Ovary (tissue), 7 donors: ENCODE measurements at regions not wholly inside any gene's neighbourhood (a gene's known extent, or its start where the extent isn't known, plus 50 kb on each side); places are given as distances from the start of the nearest gene placed in this dataset.

Experiments
- DNase-seq, 5 donors: peaks; one replicate each; pipeline ENCODE4 v3.0.0-alpha.2; 2019 to 2020
- H3K27ac ChIP-seq, 2 donors: fragments of 200-600 bp; one replicate each; pipeline versions ENCODE4 v1.5.1 to v1.8.0; 2019 to 2022
- H3K27me3 ChIP-seq: fragments of 200-600 bp; one replicate; pipeline ENCODE4 v1.8.0; 2022
- H3K36me3 ChIP-seq: fragments of 200-600 bp; sonication (generic); one replicate; pipeline ENCODE4 v1.5.1; 2019
- H3K4me1 ChIP-seq: one replicate; pipeline ENCODE4 v1.8.1; 2013; ENCODE audit warnings: mild to moderate bottlenecking, moderate library complexity; ENCODE audit not compliant: insufficient read depth
- H3K4me3 ChIP-seq: fragments of 200-600 bp; sonication (generic); one replicate; pipeline ENCODE4 v1.5.1; 2017
- H3K9me3 ChIP-seq, 2 donors: fragments of 200-600 bp in 1 of 2; sonication (generic) in 1 of 2; one replicate each; pipeline versions ENCODE4 v1.5.1 to v1.8.1; 2013 to 2019; ENCODE audit warnings: mild to moderate bottlenecking in 1 of 2, moderate library complexity in 1 of 2
- CTCF ChIP-seq, 3 donors: fragments of 450-650 bp in 2 of 3; fragments of 200-600 bp in 1 of 3; IDR thresholded peaks; one replicate each; pipeline versions ENCODE4 v1.5.1 to v1.8.0; 2016 to 2022; ENCODE audit warnings: antibody characterized with exemption in 3 of 3, mild to moderate bottlenecking in 1 of 3
- EP300 ChIP-seq: sonication (generic); formaldehyde crosslinking; IDR thresholded peaks from one replicate; pipeline ENCODE4 v1.6.1; 2017; ENCODE audit warnings: antibody characterized with exemption
- POLR2A ChIP-seq: fragments of 450-650 bp; IDR thresholded peaks from one replicate; pipeline ENCODE4 v1.6.1; 2017; ENCODE audit warnings: antibody characterized with exemption, mild to moderate bottlenecking, moderate library complexity
- WGBS, 3 donors: extraction: QIAGEN DNeasy Blood & Tissue Kit in 1 of 3; methylation state at CpG; one replicate each; pipeline versions ENCODE4 v1.1.5 to v1.1.7; 2013 to 2017; 5-methylcytosine and 5-hydroxymethylcytosine counted together
- intact Hi-C, 4 donors: fragments of 100-400 bp; cut with DNase I; formaldehyde crosslinking; loops; one replicate each; pipeline versions ENCODE4 v1.11.0 to v1.15.1; 2022 to 2023
- donor health status: DM: no; HTN: no; CAD: no; lungs with moderate emphysema.
- donor health status: DM: no; HTN: no; CAD: no.
- donor health status: Bipolar disorder and iron deficiency.
- donor health status: DM: no; HTN: no; CAD: no.
- donor health status: DM: yes; HTN: yes; CAD: no.

- WGBS, 3 donors: 78 to 93% (median 89%) methylated on average over 7 of the region's 7 CpGs
- intact Hi-C loops: no loop called here
- no peak for DNase-seq
- H3K27ac ChIP-seq: no peak overlapping the region
- H3K27me3 ChIP-seq: no peaks in the 10 kb centered on the region
- H3K9me3 ChIP-seq: no peaks in the 10 kb centered on the region
- H3K4me1 ChIP-seq: peaks cover 2% of the 10 kb centered on the region
- H3K36me3 ChIP-seq: no peaks in the 10 kb centered on the region
- no peak overlapping the region for H3K4me3 ChIP-seq
- no peak for TF ChIP-seq CTCF (IDR thresholded peaks at IDR 0.05)
Observed at GRCh38 chr18:76162886-76163285, 332.2 kb downstream of the ZNF516 start.

- no peak for DNase-seq
- H3K36me3 ChIP-seq: no peaks in the 10 kb centered on the region
- intact Hi-C loops: no loop called here
- H3K9me3 ChIP-seq: no peaks in the 10 kb centered on the region
- TF ChIP-seq EP300 (no peak), POLR2A (no peak), CTCF (IDR thresholded peaks at IDR 0.05) (no peak)
- H3K27ac ChIP-seq: no peak overlapping the region
- H3K4me3 ChIP-seq: no peak overlapping the region
- H3K27me3 ChIP-seq: no peaks in the 10 kb centered on the region
- WGBS, 3 donors: 97 to 98% (median 97%) methylated on average over 1 of the region's 1 CpG
- no peaks in the 10 kb centered on the region for H3K4me1 ChIP-seq
Observed at GRCh38 chr18:76161983-76162382, 333.1 kb downstream of the ZNF516 start.

DNA sequence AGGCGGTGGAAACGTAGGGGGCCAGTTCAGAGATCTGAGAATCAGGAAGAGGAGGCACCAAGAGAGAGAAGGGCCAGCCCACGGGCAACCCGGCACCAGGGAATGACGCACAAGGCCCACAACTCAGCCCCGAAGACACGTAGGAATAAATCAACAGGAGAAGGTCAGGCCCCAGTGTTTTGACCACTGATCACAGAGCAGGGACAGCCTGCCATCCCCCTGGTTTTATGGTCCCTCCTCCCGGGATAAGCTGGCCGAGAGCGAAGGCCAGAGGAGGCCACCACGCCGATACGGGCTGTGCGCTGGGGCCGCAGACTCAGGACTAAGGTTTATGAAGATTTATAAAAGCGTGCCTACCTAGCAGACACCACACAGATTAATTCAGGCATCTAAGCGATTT, 341.4 kb downstream of the ZNF516 start:
- Histone ChIP-seq H3K27ac (no peak overlapping the region), H3K4me1 (no peaks in the 10 kb centered on the region), H3K27me3 (no peaks in the 10 kb centered on the region), H3K9me3 (no peaks in the 10 kb centered on the region), H3K36me3 (no peaks in the 10 kb centered on the region), H3K4me3 (no peak overlapping the region)
- DNase-seq: no peak
- TF ChIP-seq EP300: no peak
- intact Hi-C loops: no loop called here
- WGBS, 3 donors: 83 to 89% (median 89%) methylated on average over 17 of the region's 17 CpGs

GRCh38 chr18:76149734-76150133, 345.3 kb downstream of the ZNF516 start:
- Histone ChIP-seq H3K4me3 (no peak overlapping the region), H3K4me1 (no peaks in the 10 kb centered on the region), H3K27ac (no peak overlapping the region), H3K9me3 (no peaks in the 10 kb centered on the region), H3K36me3 (no peaks in the 10 kb centered on the region), H3K27me3 (no peaks in the 10 kb centered on the region)
- intact Hi-C loops: no loop called here
- no peak for DNase-seq
- 92 to 94% (median 93%) methylated on average over 7 of the region's 7 CpGs for WGBS, 3 donors
- TF ChIP-seq EP300: no peak
- TF ChIP-seq CTCF (IDR thresholded peaks at IDR 0.05): no peak
- TF ChIP-seq POLR2A: no peak

DNA sequence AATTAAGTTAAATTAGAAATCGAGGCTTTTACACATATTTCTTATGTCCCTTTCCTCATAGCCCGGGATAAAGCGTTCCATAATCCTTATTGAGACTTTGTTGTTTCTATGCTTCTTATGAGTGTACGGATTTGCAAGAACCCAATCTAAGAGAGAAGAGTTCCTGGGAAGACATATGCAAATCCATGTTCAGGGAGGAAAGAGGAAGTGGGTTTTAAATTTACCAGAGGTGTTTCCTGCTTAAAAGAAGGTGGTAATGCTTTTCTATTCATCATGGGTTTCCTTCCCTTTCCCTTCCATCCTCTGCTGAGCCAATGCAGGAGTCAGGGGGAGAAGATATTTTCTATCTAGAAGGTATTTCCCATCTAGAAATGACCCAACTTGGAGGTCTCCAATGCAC, 345.8 kb downstream of the ZNF516 start:
- Histone ChIP-seq H3K9me3 (no peaks in the 10 kb centered on the region), H3K36me3 (no peaks in the 10 kb centered on the region), H3K4me1 (no peaks in the 10 kb centered on the region), H3K4me3 (no peak overlapping the region), H3K27ac (no peak overlapping the region), H3K27me3 (no peaks in the 10 kb centered on the region)
- intact Hi-C loops: no loop called here
- no peak for DNase-seq
- TF ChIP-seq CTCF (IDR thresholded peaks at IDR 0.05): no peak
- 92 to 97% (median 97%) methylated on average over 4 of the region's 4 CpGs for WGBS, 3 donors
